ENCODE measurements at regions not wholly inside any gene's neighbourhood (a gene's known extent, or its start where the extent isn't known, plus 50 kb on each side); places are given as distances from the start of the nearest gene placed in this dataset.
A peak's percentile ranks its signal among the peaks of the same experiment; 100 is the strongest.
"Not testable (repeated sequence)": the region's sequence is repeated elsewhere in the genome, so short reads cannot be mapped to it uniquely, and the experiment has no call there.

DNA sequence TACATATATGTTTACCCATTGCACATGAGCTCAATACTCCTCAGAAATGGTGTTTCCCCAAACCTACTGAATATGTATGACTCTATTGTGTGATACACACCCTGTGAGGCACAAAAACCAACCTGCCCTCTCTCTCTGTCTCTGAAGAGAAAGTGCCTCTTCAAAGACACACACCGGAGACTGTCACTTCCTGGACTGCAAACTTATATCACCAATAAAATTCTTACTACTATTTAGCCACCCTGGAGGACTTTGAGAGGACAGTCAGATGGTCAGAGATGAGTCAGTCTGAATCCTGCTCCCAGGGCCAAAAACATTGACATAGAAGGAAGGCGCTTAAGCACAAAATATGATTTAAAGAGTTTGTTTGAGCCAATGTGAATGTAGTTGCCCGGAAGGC, 110.4 kb downstream of the PPIAL4G start:
- 55% methylated on average over 3 of the region's 3 CpGs for WGBS (ENCODE audit: low lambda C conversion rate)
- H3K9me2 ChIP-seq = no peaks in the 10 kb centered on the region
- H3K27ac ChIP-seq (ENCODE audit: low read depth in 2 of 2, low read length in 1 of 2) = no peak overlapping the region
- H2AFZ ChIP-seq (ENCODE audit: low read depth) = no peak overlapping the region
- H3K79me2 ChIP-seq (ENCODE audit: insufficient read depth) = no peaks in the 10 kb centered on the region
- CTCF ChIA-PET = no interaction called here
- POLR2A ChIA-PET = no interaction called here
- no peaks in the 10 kb centered on the region for H3K36me3 ChIP-seq (replicated peaks in 1 of 2; ENCODE audit: control insufficient read depth in 1 of 2, insufficient read depth in 2 of 2, low read length in 1 of 2)
- H3K4me3 ChIP-seq (ENCODE audit: low read depth in 2 of 2, low read length in 1 of 2) = no peak overlapping the region
- no peak for DNase-seq
- no peaks in the 10 kb centered on the region for H3K4me1 ChIP-seq (ENCODE audit: control insufficient read depth in 1 of 2, insufficient read depth in 2 of 2, low read depth in 1 of 2, low read length in 1 of 2)
- no peaks in the 10 kb centered on the region for H3K9me3 ChIP-seq
- H3K4me2 ChIP-seq = no peak overlapping the region
- no peaks in the 10 kb centered on the region; the same call in 1 of the 2 replicates for H3K27me3 ChIP-seq (ENCODE audit: insufficient read depth)
- no peak for TF ChIP-seq MXI1 (IDR thresholded peaks at IDR 0.05; ENCODE audit: low read depth, low read length)
- TF ChIP-seq, protein P1, sequence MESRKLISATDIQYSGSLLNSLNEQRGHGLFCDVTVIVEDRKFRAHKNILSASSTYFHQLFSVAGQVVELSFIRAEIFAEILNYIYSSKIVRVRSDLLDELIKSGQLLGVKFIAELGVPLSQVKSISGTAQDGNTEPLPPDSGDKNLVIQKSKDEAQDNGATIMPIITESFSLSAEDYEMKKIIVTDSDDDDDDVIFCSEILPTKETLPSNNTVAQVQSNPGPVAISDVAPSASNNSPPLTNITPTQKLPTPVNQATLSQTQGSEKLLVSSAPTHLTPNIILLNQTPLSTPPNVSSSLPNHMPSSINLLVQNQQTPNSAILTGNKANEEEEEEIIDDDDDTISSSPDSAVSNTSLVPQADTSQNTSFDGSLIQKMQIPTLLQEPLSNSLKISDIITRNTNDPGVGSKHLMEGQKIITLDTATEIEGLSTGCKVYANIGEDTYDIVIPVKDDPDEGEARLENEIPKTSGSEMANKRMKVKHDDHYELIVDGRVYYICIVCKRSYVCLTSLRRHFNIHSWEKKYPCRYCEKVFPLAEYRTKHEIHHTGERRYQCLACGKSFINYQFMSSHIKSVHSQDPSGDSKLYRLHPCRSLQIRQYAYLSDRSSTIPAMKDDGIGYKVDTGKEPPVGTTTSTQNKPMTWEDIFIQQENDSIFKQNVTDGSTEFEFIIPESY (IDR thresholded peaks at IDR 0.05; ENCODE audit: borderline replicate concordance, low read depth) = no peak
- no peak for TF ChIP-seq JUND (IDR thresholded peaks at IDR 0.05)
- TF ChIP-seq NFIC (IDR thresholded peaks at IDR 0.05; ENCODE audit: borderline replicate concordance) = no peak
- no peak for TF ChIP-seq TCF12 (IDR thresholded peaks at IDR 0.05)
- TF ChIP-seq SIN3A (IDR thresholded peaks at IDR 0.05; ENCODE audit: borderline replicate concordance, low read depth, low read length) = no peak
- H4K20me1 ChIP-seq (ENCODE audit: insufficient read depth) = no peaks in the 10 kb centered on the region
- H3K9ac ChIP-seq = no peak overlapping the region
- H3F3A ChIP-seq (replicated peaks; ENCODE audit: insufficient read depth) = no peaks in the 10 kb centered on the region

DNA sequence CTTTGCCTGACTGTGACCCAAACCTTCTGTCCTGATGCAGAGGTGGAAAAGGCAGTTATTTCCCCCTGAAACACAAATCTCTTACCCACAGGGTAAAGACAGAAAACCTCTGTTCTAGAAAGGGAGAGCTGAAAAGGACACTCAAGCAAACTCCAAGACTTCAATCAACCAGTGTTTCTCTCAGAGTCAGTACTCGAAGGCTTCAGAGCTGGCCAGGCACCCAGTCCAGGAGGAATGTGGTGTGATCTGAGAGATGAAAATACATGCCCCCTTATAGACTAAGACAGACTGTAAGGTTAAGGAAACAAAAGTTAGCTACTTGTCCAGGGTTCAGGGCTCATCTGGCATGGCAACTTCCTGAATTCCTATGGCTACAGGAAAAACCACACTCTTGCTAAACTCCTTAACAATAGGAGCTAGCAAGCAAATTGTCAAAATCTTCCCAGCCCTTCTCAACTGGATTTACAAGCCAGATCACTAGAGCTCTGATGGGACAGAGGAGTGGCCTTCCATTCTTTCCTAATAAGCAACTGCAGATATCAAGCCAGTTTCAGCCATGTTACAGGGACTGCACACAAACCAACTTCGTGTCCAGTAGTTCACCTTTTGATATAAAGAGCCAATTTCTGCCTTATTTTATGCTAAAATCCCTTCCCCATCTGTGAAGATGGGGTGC, 110.9 kb downstream of the PPIAL4G start:
- H4K20me1 ChIP-seq (ENCODE audit: insufficient read depth); H3K4me1 ChIP-seq (ENCODE audit: control insufficient read depth in 1 of 2, insufficient read depth in 2 of 2, low read depth in 1 of 2, low read length in 1 of 2); CTCF ChIA-PET; H3F3A ChIP-seq (replicated peaks; ENCODE audit: insufficient read depth); H2AFZ ChIP-seq (ENCODE audit: low read depth); H3K27me3 ChIP-seq (ENCODE audit: insufficient read depth); H3K36me3 ChIP-seq (replicated peaks in 1 of 2; ENCODE audit: control insufficient read depth in 1 of 2, insufficient read depth in 2 of 2, low read length in 1 of 2); H3K4me3 ChIP-seq (ENCODE audit: low read depth in 2 of 2, low read length in 1 of 2); POLR2A ChIA-PET; H3K9me2 ChIP-seq; H3K27ac ChIP-seq (ENCODE audit: low read depth in 2 of 2, low read length in 1 of 2); H3K79me2 ChIP-seq (ENCODE audit: insufficient read depth); H3K9ac ChIP-seq; H3K4me2 ChIP-seq; H3K9me3 ChIP-seq; DNase-seq: not testable (repeated sequence)
- 9% methylated on average over 2 of the region's 2 CpGs for WGBS (ENCODE audit: low lambda C conversion rate)

DNA sequence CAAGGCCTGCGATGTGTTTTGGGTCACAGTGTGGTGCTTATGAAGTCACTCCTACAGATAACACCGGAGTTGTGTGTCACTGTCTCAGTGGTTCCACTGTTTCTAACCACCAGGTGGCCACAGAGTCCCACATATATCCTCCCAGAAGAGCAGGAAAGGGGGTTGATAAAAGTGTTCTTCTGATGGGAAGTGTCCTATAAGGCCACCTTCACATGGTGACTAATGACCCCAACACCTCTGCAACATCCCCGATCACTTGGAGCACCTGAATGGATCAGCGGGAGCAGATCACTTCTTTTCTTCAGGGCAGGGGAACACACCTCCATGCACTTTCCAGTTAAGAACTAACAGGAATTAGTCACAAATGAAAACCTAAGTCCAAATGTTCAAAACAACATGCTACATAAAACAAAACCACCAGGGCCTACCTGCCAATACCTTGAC, 111.5 kb downstream of the PPIAL4G start:
- H3F3A ChIP-seq (replicated peaks; ENCODE audit: insufficient read depth); POLR2A ChIA-PET; H3K36me3 ChIP-seq (replicated peaks in 1 of 2; ENCODE audit: control insufficient read depth in 1 of 2, insufficient read depth in 2 of 2, low read length in 1 of 2); CTCF ChIA-PET; H3K27me3 ChIP-seq (ENCODE audit: insufficient read depth); H3K4me3 ChIP-seq (ENCODE audit: low read depth in 2 of 2, low read length in 1 of 2); H2AFZ ChIP-seq (ENCODE audit: low read depth); H3K9ac ChIP-seq; H3K9me2 ChIP-seq; H3K79me2 ChIP-seq (ENCODE audit: insufficient read depth); H4K20me1 ChIP-seq (ENCODE audit: insufficient read depth); H3K4me1 ChIP-seq (ENCODE audit: control insufficient read depth in 1 of 2, insufficient read depth in 2 of 2, low read depth in 1 of 2, low read length in 1 of 2); H3K4me2 ChIP-seq; H3K9me3 ChIP-seq; H3K27ac ChIP-seq (ENCODE audit: low read depth in 2 of 2, low read length in 1 of 2): not testable (repeated sequence)
- TF ChIP-seq RAD21 (IDR thresholded peaks at IDR 0.05; ENCODE audit: low read length) (peak; percentile 61), SMC3 (IDR thresholded peaks at IDR 0.05; ENCODE audit: low read depth, low read length) (peak; percentile 34; the same call in 1 of the 2 replicates)
- TF ChIP-seq, protein P2, sequence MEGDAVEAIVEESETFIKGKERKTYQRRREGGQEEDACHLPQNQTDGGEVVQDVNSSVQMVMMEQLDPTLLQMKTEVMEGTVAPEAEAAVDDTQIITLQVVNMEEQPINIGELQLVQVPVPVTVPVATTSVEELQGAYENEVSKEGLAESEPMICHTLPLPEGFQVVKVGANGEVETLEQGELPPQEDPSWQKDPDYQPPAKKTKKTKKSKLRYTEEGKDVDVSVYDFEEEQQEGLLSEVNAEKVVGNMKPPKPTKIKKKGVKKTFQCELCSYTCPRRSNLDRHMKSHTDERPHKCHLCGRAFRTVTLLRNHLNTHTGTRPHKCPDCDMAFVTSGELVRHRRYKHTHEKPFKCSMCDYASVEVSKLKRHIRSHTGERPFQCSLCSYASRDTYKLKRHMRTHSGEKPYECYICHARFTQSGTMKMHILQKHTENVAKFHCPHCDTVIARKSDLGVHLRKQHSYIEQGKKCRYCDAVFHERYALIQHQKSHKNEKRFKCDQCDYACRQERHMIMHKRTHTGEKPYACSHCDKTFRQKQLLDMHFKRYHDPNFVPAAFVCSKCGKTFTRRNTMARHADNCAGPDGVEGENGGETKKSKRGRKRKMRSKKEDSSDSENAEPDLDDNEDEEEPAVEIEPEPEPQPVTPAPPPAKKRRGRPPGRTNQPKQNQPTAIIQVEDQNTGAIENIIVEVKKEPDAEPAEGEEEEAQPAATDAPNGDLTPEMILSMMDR (IDR thresholded peaks at IDR 0.05) = peak; percentile 76
- 8% methylated on average over 4 of the region's 4 CpGs for WGBS (ENCODE audit: low lambda C conversion rate)
- peak; percentile 46 for DNase-seq

DNA sequence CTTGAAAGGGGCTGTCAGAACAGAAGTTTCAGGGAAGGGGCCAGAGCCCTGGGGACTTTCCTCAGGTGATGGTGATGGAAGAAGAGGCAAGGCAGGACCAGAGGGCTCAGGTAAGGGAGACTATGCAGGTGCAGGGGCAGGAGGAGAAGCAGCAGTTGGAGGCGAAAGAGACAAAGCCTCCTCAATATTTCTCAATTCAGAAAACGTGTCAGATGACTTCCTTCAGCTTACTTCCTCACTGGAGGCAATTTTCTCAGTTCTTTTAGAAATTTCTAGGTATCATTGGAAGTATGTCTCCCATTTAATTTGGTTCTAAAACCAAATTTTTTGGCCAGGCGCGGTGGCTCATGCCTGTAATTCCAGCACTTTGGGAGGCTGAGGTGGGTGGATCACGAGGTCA, 112.4 kb downstream of the PPIAL4G start:
- WGBS (ENCODE audit: low lambda C conversion rate) = 27% methylated on average over 5 of the region's 5 CpGs
- H3K4me3 ChIP-seq (ENCODE audit: low read depth in 2 of 2, low read length in 1 of 2); H3K9me3 ChIP-seq; H3K27ac ChIP-seq (ENCODE audit: low read depth in 2 of 2, low read length in 1 of 2); H2AFZ ChIP-seq (ENCODE audit: low read depth); H3K4me1 ChIP-seq (ENCODE audit: control insufficient read depth in 1 of 2, insufficient read depth in 2 of 2, low read depth in 1 of 2, low read length in 1 of 2); H3K9ac ChIP-seq; POLR2A ChIA-PET; H3K79me2 ChIP-seq (ENCODE audit: insufficient read depth); H3K4me2 ChIP-seq; DNase-seq; H4K20me1 ChIP-seq (ENCODE audit: insufficient read depth); H3K9me2 ChIP-seq; H3K36me3 ChIP-seq (replicated peaks in 1 of 2; ENCODE audit: control insufficient read depth in 1 of 2, insufficient read depth in 2 of 2, low read length in 1 of 2); H3F3A ChIP-seq (replicated peaks; ENCODE audit: insufficient read depth); H3K27me3 ChIP-seq (ENCODE audit: insufficient read depth): not testable (repeated sequence)
- CTCF ChIA-PET = interaction anchor here (0.6 kb wide), 1 partner anchor 24 kb away, joined by 3 read pairs; no protein-coding TSS in a partner anchor

Data from SK-N-SH (cell line).